ENCODE measurements at regions not wholly inside any gene's neighbourhood (a gene's known extent, or its start where the extent isn't known, plus 50 kb on each side); places are given as distances from the start of the nearest gene placed in this dataset.

DNA sequence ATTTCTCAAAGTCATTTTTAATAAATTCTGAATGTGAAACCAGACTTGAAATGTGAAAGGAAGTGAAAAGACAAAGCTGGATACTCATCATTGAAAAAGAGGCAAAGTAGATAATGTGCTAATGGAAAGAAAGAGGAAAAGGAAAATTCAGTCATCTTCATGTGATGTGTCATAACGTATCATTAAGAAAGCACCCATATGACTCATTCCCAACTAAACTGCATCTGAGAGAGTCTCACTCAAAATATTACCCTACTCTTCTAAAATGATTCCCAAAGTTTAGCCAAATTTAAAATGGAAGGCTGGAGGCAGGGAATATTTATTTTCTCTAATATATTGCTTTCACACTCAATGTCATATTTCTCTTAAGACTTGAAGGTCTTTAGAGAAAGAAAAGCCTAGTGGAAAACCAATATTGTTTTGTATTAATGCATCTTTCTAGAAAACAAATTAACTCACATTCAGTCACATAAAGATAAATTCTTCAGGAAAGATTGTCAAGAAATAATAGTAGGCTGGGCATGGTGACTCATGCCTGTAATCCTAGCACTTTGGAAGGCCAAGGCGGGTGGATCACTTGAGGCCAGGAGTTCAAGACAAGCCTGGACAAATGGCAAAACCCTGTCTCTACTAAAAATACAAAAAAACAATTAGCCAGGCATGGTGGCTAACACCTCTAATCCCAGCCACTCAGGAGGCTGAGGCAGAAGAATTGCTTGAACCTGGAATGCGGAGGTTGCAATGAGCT lies 129.9 kb downstream of the SLC30A10 start:
- DNase-seq: no peak

- DNase-seq: no peak
Observed at GRCh38 chr1:219797683-219798082, 130.7 kb downstream of the SLC30A10 start.

DNA sequence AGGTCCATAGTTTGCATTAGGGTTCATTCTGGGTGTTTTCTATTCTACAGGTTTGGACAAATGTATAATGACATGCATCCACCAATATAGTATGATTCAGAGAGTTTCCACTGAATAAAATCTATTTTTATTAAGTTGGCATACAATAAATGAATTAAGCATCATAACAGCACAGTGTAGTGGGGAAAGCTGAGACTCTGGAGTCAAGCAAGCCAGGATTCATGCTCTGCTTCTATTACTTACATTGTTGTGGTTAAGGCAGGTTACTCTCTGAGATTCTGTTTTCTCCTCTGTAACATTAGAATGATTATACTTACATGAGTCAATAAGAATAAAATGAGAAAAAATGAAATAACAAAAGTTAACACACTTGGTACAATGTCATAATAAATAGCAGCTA lies 131.3 kb downstream of the SLC30A10 start:
- DNase-seq: no peak

- DNase-seq: no peak
Observed at GRCh38 chr1:219795363-219795917, 132.9 kb downstream of the SLC30A10 start.

DNA sequence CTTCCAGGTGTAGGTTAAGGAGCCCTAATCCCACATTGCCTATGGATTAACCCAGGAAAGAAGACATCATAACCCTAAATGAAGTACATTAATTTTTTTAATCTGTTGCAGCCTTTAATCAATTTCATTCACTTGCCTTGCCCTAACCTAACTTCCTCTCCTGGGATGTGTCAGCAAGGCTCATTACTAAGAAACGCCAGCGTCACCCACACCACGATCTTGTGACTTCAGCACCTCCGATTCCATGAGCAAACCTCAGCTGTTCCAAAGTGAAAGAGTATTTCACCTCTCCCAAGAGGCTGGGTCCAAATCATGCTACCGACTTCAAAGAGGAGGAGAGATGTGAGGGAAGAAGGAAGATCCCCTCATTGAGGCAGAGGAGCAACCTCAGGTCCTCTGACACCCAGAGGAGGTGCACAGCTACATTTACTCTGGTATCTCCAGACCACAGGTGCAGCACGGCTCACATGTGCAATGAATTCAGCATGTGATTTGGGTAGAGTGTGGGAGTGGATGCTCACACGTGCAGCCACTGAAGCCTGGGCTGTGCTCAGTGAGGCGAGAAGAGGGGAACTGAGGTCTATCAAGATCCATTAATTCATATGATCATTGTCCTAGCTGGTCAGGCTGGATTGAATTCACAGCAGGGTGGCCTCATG lies 134.1 kb downstream of the SLC30A10 start:
- no peak for DNase-seq

- no peak for DNase-seq
Observed at GRCh38 chr1:219792337-219793021, 135.9 kb downstream of the SLC30A10 start.

DNA sequence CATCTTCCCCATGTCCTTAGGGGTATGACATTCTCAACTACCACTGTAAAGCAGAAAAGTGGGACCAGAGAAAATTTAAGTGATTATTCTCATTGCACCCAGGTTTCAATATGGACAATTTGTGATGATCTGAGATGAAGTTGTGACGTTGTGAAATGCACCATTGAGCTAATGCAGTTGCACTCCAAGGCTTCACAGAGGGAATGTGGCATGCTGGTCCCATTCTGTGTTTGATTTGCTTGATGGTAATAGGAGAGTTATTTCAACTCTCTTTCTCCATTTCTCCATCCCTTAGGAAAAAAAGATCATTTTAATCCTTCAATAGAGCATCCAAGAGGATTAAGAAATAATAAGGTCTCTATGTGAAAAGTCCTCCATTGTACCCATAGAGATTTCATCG lies 136.6 kb downstream of the SLC30A10 start:
- no peak for DNase-seq

DNA sequence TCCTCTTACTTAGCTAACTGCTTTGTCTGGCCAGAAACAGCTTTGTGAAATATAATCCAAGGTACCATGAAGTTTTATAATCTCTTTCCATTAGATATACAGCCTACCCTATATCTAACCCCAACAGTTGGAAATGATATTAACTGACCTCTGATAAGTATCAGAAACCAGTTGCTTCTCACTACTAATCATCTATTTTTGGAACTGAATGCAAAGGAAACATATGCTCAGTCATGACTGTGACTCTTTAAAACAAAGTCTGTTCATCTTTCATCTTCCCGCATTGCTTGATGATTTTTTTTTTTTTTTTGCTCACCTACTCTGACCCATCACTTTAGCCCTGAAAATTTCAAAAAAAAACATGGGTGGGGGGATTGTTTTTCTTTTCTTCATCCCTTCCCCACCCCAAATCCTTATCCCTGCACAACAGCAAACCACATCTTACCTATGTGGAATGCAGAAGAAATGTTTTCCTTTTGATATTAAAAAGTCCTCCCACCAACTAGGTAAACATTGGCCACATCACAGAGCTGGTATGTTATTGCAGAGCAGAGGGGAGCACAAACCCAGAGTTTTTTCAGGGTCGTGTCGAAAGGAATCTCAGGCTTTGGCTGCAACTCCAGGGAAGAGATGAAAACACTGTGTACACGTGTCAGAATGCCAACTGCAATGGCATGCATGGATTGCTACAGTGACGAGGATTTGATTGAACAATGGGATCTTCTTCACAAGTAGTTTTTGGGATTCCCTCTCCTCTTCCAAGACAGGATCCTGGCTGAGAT lies 137.3 kb downstream of the SLC30A10 start:
- no peak for DNase-seq

DNA sequence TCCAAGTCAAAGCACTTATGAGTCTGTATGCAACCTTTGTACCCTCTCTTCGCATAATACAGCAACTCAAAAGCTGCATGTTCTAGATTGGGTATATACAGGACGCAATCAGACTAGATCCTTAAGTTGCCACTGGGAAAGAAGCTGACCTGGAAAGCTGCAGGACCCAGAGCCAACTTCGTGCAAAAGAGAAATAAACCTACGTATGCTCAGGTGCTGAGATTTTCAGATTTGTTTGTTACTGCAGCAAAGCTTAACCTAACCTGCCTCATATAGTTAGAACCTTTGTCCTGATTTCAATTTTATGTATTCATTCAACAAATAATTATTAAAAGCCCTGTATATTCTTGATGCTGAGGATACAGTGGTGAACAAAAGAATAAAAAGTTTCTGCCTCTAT lies 139.7 kb downstream of the SLC30A10 start:
- DNase-seq: no peak

DNA sequence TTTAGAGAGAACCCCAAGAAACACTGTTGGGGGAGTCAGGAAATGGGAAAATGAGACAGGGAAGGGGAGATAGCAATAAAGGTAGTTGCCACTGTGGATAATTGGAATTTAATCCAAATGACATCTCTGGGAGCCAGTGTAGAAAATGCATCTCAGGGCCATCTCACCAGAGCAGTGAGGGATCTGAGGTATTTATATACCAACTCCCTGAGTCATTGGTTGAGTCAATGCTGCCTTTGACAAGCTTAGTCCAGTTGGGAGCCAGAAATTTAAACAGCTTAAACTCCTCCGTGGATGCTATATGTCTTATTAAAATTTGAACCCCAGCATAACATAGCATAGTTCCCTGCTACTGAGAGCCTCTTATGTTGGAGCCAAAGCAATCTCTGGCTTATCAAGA lies 140.3 kb downstream of the SLC30A10 start:
- DNase-seq: no peak

GRCh38 chr1:219784660-219785381 lies 143.5 kb downstream of the SLC30A10 start:
- no peak for DNase-seq

DNA sequence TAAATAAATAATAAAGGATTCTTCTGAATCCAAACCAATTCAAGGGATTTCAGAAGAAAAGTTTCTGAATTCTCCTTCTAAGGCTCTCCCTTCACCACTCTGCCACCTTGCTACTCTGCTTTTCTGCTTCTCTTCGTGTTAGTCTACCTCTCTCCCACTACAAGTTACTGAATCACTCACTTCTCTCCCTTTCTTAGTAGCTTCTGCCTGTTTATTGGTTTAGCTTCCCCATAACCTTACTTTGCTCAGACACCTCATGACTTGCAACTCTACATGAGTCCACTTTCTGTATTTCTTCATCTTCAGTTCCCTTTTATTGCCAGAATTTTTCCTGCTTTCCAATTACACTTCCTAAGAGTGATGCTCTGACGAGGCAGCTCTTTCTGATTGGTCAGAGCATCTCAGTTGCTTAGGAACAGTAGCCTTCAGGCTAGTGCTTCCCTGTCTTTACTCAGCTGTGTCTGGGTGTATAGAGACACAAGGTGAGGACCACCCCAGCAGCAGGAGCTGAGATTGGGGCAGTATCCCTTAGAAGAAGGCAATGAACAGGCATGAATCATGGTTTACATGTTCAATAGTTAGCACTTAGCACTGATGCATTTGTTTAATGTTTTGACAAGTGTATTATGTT lies 144.6 kb downstream of the SLC30A10 start:
- no peak for DNase-seq

DNA sequence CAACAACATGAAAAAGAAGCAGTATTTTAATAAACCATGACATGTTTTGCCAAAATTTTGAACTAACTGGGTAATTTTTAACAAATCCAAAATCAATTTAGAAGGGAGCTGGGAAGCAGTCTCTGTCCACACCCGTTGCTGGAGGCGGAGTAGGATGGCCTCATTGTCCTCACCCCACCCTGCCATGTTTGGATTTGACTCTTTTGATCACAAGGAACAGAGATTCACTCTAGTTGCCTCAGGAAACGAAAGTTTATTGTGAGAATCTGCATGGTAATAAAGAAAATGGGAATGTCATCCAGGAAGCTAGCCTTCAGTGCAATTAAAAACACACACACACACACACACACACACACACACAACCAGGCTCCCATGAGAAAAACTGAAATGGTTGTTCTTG lies 145.4 kb downstream of the SLC30A10 start:
- DNase-seq: no peak

DNA sequence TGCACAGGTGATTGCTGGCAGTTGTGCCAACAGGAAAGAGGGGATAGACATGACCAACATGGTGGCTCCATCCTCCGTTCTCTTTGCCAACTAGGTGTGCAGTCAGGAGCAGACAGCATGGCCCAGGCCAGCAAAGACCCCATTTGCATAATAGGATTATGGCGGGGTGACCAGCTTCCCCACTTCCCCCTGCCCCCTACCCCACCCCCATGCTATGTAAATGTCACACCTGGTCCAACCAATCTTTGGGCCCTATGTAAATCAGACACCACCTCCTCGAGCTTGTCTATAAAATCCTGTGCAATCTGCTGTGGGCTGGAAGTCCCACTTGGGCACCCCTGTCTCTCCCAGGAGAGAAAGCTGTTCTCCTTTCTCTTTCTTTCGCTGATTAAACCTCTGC lies 146.0 kb downstream of the SLC30A10 start:
- DNase-seq: no peak

GRCh38 chr1:219781491-219781890 lies 146.9 kb downstream of the SLC30A10 start:
- no peak for DNase-seq

DNA sequence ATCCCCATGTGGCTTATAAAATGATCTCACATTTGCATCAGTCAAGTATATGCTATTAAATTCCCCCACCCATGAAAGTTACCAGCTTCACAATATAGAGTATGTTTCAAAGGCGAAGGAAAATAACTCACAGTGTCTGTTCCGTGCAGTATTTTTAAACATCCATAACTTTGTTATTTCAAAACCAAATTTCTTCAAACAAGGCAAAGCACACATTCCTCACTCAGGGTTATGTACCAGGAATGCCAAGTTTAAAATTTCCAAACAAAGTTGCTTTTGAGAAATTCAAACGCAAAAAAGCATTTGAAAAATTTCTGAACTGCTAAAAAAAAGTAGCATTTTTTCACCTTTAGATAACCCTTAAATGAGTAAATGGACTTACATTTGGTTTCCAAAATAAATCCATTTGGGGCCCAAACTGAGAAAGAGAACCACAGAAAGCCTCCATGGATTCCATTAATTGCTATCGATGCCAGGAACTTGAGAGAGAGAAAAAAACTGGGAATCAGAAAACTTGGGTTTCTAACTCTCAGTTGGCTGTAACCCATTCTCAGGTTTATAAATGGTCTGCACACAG lies 149.5 kb downstream of the SLC30A10 start:
- no peak for DNase-seq

DNA sequence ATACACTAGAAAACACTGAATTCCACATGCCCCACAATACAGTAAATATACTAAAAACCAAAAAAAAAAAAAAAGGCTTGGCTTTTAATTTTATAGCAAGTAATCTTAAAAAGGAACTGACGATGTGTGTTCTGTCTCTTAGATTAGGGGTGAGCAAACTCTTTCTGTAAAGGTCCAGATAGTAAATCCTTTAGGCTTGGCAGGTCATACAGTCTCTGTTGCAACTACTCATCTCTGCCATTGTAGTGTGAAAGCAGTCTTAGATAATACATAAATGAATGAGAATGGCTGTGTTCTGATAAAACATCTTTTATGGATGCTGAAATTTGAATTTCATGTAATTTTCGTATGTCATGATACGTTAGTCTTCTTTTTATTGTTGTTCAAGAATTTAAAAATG lies 150.2 kb downstream of the SLC30A10 start:
- no peak for DNase-seq

GRCh38 chr1:219774386-219774785 lies 154.0 kb downstream of the SLC30A10 start:
- no peak for DNase-seq

GRCh38 chr1:219773775-219774174 lies 154.6 kb downstream of the SLC30A10 start:
- DNase-seq: no peak

DNA sequence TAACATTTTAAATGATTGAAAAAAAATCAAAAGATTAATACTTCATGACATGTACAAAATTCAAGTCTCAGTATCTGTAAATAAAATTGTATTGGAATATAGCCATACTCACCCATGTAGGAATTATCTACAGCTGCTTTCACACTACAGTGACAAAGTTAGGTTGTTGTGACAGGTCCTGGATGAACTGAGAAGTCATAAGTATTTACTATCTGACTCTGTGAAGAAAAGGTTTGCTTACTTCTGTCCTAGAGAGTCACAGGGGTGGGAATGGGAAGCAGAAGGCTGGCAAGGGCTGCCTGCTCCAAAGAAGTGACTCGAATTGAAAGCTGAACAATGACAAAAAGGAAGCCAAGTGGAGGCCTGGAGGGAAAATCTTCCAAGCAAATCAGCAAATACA lies 155.2 kb downstream of the SLC30A10 start:
- DNase-seq: no peak

- DNase-seq: no peak
Observed at GRCh38 chr1:219772265-219773036, 155.9 kb downstream of the SLC30A10 start.

Measured in GOT3 (cell line).